ENCODE measurements at regions not wholly inside any gene's neighbourhood (a gene's known extent, or its start where the extent isn't known, plus 50 kb on each side); places are given as distances from the start of the nearest gene placed in this dataset.

GRCh38 chr20:22101606-22102005, 396.1 kb downstream of the PAX1 start:
- DNase-seq = no peak
- Histone ChIP-seq H3K9ac (ENCODE audit: low read length in 3 of 3) (no peak overlapping the region), H3K9me3 (ENCODE audit: control insufficient read depth in 2 of 3, insufficient read depth in 1 of 3, low read length in 3 of 3) (no peaks in the 10 kb centered on the region), H3K4me3 (ENCODE audit: low read length in 3 of 3) (no peak overlapping the region), H3K27ac (ENCODE audit: low read depth in 2 of 2, low read length in 2 of 2) (no peak overlapping the region), H3K27me3 (ENCODE audit: control insufficient read depth, insufficient read depth, low read length) (no peaks in the 10 kb centered on the region), H3K4me1 (ENCODE audit: control insufficient read depth in 2 of 3, insufficient read depth in 2 of 3, low read depth in 1 of 3, low read length in 3 of 3) (no peaks in the 10 kb centered on the region), H3K36me3 (ENCODE audit: control insufficient read depth in 2 of 3, insufficient read depth in 3 of 3, low read length in 3 of 3) (no peaks in the 10 kb centered on the region)
- FAIRE-seq = no peak
- no peak for TF ChIP-seq CTCF (IDR thresholded peaks at IDR 0.05; ENCODE audit: borderline replicate concordance, extremely low read depth, insufficient read depth)
- intact Hi-C loops (cut with DNase I) = no loop called here

GRCh38 chr20:22100686-22101085, 395.2 kb downstream of the PAX1 start:
- H3K36me3 ChIP-seq (ENCODE audit: control insufficient read depth in 2 of 3, insufficient read depth in 3 of 3, low read length in 3 of 3) = no peaks in the 10 kb centered on the region
- TF ChIP-seq CTCF (IDR thresholded peaks at IDR 0.05; ENCODE audit: borderline replicate concordance, extremely low read depth, insufficient read depth) = no peak
- intact Hi-C loops (cut with DNase I) = no loop called here
- no peak for DNase-seq
- no peak overlapping the region for H3K4me3 ChIP-seq (ENCODE audit: low read length in 3 of 3)
- no peak overlapping the region for H3K27ac ChIP-seq (ENCODE audit: low read depth in 2 of 2, low read length in 2 of 2)
- no peaks in the 10 kb centered on the region for H3K9me3 ChIP-seq (ENCODE audit: control insufficient read depth in 2 of 3, insufficient read depth in 1 of 3, low read length in 3 of 3)
- no peak for FAIRE-seq
- no peak overlapping the region for H3K9ac ChIP-seq (ENCODE audit: low read length in 3 of 3)
- H3K27me3 ChIP-seq (ENCODE audit: control insufficient read depth, insufficient read depth, low read length) = no peaks in the 10 kb centered on the region
- H3K4me1 ChIP-seq (ENCODE audit: control insufficient read depth in 2 of 3, insufficient read depth in 2 of 3, low read depth in 1 of 3, low read length in 3 of 3) = no peaks in the 10 kb centered on the region

- Histone ChIP-seq H3K27me3 (ENCODE audit: control insufficient read depth, insufficient read depth, low read length) (no peaks in the 10 kb centered on the region), H3K9ac (ENCODE audit: low read length in 3 of 3) (no peak overlapping the region), H3K9me3 (ENCODE audit: control insufficient read depth in 2 of 3, insufficient read depth in 1 of 3, low read length in 3 of 3) (no peaks in the 10 kb centered on the region), H3K36me3 (ENCODE audit: control insufficient read depth in 2 of 3, insufficient read depth in 3 of 3, low read length in 3 of 3) (no peaks in the 10 kb centered on the region), H3K4me3 (ENCODE audit: low read length in 3 of 3) (no peak overlapping the region), H3K27ac (ENCODE audit: low read depth in 2 of 2, low read length in 2 of 2) (no peak overlapping the region), H3K4me1 (ENCODE audit: control insufficient read depth in 2 of 3, insufficient read depth in 2 of 3, low read depth in 1 of 3, low read length in 3 of 3) (no peaks in the 10 kb centered on the region)
- intact Hi-C loops (cut with DNase I) = no loop called here
- DNase-seq (no peak), FAIRE-seq (no peak)
- no peak for TF ChIP-seq CTCF (IDR thresholded peaks at IDR 0.05; ENCODE audit: borderline replicate concordance, extremely low read depth, insufficient read depth)
These were observed 393.9 kb downstream of the PAX1 start for GRCh38 chr20:22099348-22099747.

- H3K27me3 ChIP-seq (ENCODE audit: control insufficient read depth, insufficient read depth, low read length) = no peaks in the 10 kb centered on the region
- no peaks in the 10 kb centered on the region for H3K36me3 ChIP-seq (ENCODE audit: control insufficient read depth in 2 of 3, insufficient read depth in 3 of 3, low read length in 3 of 3)
- DNase-seq (peak in 2 of 5 donors; percentile 7 to 48), FAIRE-seq (no peak)
- intact Hi-C loops (cut with DNase I) = no loop called here
- no peak overlapping the region for H3K9ac ChIP-seq (ENCODE audit: low read length in 3 of 3)
- no peaks in the 10 kb centered on the region for H3K4me1 ChIP-seq (ENCODE audit: control insufficient read depth in 2 of 3, insufficient read depth in 2 of 3, low read depth in 1 of 3, low read length in 3 of 3)
- TF ChIP-seq CTCF (IDR thresholded peaks at IDR 0.05; ENCODE audit: borderline replicate concordance, extremely low read depth, insufficient read depth) = no peak
- no peak overlapping the region for H3K4me3 ChIP-seq (ENCODE audit: low read length in 3 of 3)
- H3K27ac ChIP-seq (ENCODE audit: low read depth in 2 of 2, low read length in 2 of 2) = no peak overlapping the region
- no peaks in the 10 kb centered on the region for H3K9me3 ChIP-seq (ENCODE audit: control insufficient read depth in 2 of 3, insufficient read depth in 1 of 3, low read length in 3 of 3)
These were observed 393.0 kb downstream of the PAX1 start for GRCh38 chr20:22098511-22098910.
